Mesendoderm (in vitro differentiated cells): ENCODE measurements at regions not wholly inside any gene's neighbourhood (a gene's known extent, or its start where the extent isn't known, plus 50 kb on each side); places are given as distances from the start of the nearest gene placed in this dataset.
"Not testable (repeated sequence)": the region's sequence is repeated elsewhere in the genome, so short reads cannot be mapped to it uniquely, and the experiment has no call there.

Experiments used
- DNase-seq: peaks from one replicate; pipeline ENCODE4 v3.0.0; 2013
- H2AK5ac ChIP-seq: 2 replicates; pipeline ENCODE4 v1.6.1; 2013; ENCODE audit warnings: low read length, inconsistent platforms
- H2BK120ac ChIP-seq: 2 replicates; pipeline ENCODE4 v1.6.1; 2013; ENCODE audit warnings: low read depth, mild to moderate bottlenecking, low read length, moderate library complexity, mixed read lengths
- H2BK15ac ChIP-seq: replicated peaks from 2 replicates; pipeline ENCODE4 v1.6.1; 2013; ENCODE audit warnings: low read depth, mild to moderate bottlenecking, moderate library complexity
- H2BK5ac ChIP-seq: 2 replicates; pipeline ENCODE4 v1.6.1; 2013; ENCODE audit warnings: low read length, inconsistent platforms
- H3K18ac ChIP-seq: 2 replicates; pipeline ENCODE4 v1.6.1; 2013; ENCODE audit warnings: mild to moderate bottlenecking, low read length, mixed read lengths
- H3K23ac ChIP-seq: one replicate; pipeline ENCODE4 v1.6.1; 2013; ENCODE audit warnings: low read length
- H3K27ac ChIP-seq: 2 replicates; pipeline ENCODE4 v1.5.1; 2013; ENCODE audit warnings: low read depth, mild to moderate bottlenecking, inconsistent platforms, low read length, moderate library complexity
- H3K27me3 ChIP-seq: 2 replicates; pipeline ENCODE4 v1.6.1; 2013; ENCODE audit warnings: low read length, control low read depth, mild to moderate bottlenecking, inconsistent platforms; ENCODE audit not compliant: insufficient read depth, poor library complexity
- H3K36me3 ChIP-seq: 2 replicates; pipeline ENCODE4 v1.6.1; 2013; ENCODE audit warnings: low read length, inconsistent platforms; ENCODE audit not compliant: control insufficient read depth, insufficient read depth
- H3K4ac ChIP-seq: one replicate; pipeline ENCODE4 v1.6.1; 2013; ENCODE audit warnings: low read depth, mild to moderate bottlenecking, low read length, moderate library complexity
- H3K4me1 ChIP-seq: 2 replicates; pipeline ENCODE4 v1.6.1; 2013; ENCODE audit warnings: low read depth, low read length, inconsistent platforms; ENCODE audit not compliant: control insufficient read depth
- H3K4me2 ChIP-seq: 2 replicates; pipeline ENCODE4 v1.6.1; 2013; ENCODE audit warnings: low read length
- H3K4me3 ChIP-seq: 2 replicates; pipeline ENCODE4 v1.5.1; 2013; ENCODE audit warnings: mild to moderate bottlenecking, low read length
- H3K56ac ChIP-seq: one replicate; pipeline ENCODE4 v1.6.1; 2013; ENCODE audit warnings: low read length
- H3K79me1 ChIP-seq: 2 replicates; pipeline ENCODE4 v1.6.1; 2013; ENCODE audit warnings: low read length, inconsistent platforms
- H3K79me2 ChIP-seq: 2 replicates; pipeline ENCODE4 v1.6.1; 2013; ENCODE audit warnings: mild to moderate bottlenecking, low read length; ENCODE audit not compliant: control insufficient read depth, insufficient read depth
- H3K9ac ChIP-seq: 2 replicates; pipeline ENCODE4 v1.6.1; 2013; ENCODE audit warnings: low read length, inconsistent platforms
- H4K5ac ChIP-seq: one replicate; pipeline ENCODE4 v1.6.1; 2013; ENCODE audit warnings: low read length
- H4K8ac ChIP-seq: one replicate; pipeline ENCODE4 v1.6.1; 2013; ENCODE audit warnings: low read depth, mild to moderate bottlenecking, control low read depth, low read length, moderate library complexity
- WGBS: extraction: QIAGEN DNeasy Blood & Tissue Kit; methylation state at CpG from one replicate; pipeline ENCODE4 v1.1.7; 2013; ENCODE audit warnings: low lambda C conversion rate, missing lambda C conversion rate; ENCODE audit not compliant: insufficient coverage; ENCODE audit errors: extremely low coverage; 5-methylcytosine and 5-hydroxymethylcytosine counted together

GRCh38 chr14:49031710-49032109 is 554.5 kb downstream of the RPS29 start:
- not testable (repeated sequence) for H2AK5ac ChIP-seq, H2BK15ac ChIP-seq, H3K56ac ChIP-seq, H3K27me3 ChIP-seq, H3K36me3 ChIP-seq, H3K9ac ChIP-seq, H3K4me2 ChIP-seq, H4K5ac ChIP-seq, H2BK5ac ChIP-seq, H3K23ac ChIP-seq, H2BK120ac ChIP-seq, H4K8ac ChIP-seq, H3K4ac ChIP-seq, H3K4me1 ChIP-seq, H3K79me1 ChIP-seq, DNase-seq, H3K18ac ChIP-seq, H3K27ac ChIP-seq, H3K79me2 ChIP-seq, H3K4me3 ChIP-seq
- no CpG with 5 or more reads among the region's 6 CpGs for WGBS

GRCh38 chr14:49019467-49020115 is 566.6 kb downstream of the RPS29 start:
- Histone ChIP-seq H3K4me1 (no peaks in the 10 kb centered on the region), H3K27me3 (no peaks in the 10 kb centered on the region), H3K56ac (no peak overlapping the region), H3K36me3 (no peaks in the 10 kb centered on the region), H2BK120ac (no peak overlapping the region), H2BK5ac (no peak overlapping the region), H3K9ac (no peak overlapping the region), H3K23ac (no peak overlapping the region), H3K27ac (no peak overlapping the region), H3K4ac (no peak overlapping the region), H3K4me2 (no peak overlapping the region), H3K79me1 (no peaks in the 10 kb centered on the region), H2AK5ac (no peak overlapping the region), H4K8ac (no peak overlapping the region), H4K5ac (no peak overlapping the region), H2BK15ac (no peak overlapping the region), H3K4me3 (no peak overlapping the region), H3K79me2 (no peaks in the 10 kb centered on the region), H3K18ac (no peak overlapping the region)
- WGBS, result no CpG with 5 or more reads among the region's 1 CpG
- no peak for DNase-seq

- no peak overlapping the region for H3K18ac ChIP-seq
- no peak overlapping the region for H3K4ac ChIP-seq
- no peak overlapping the region for H3K4me3 ChIP-seq
- no peak overlapping the region for H3K23ac ChIP-seq
- H4K8ac ChIP-seq, result no peak overlapping the region
- no peak overlapping the region for H3K27ac ChIP-seq
- no peak overlapping the region for H3K4me2 ChIP-seq
- WGBS, result no CpG with 5 or more reads among the region's 5 CpGs
- H2BK5ac ChIP-seq, result no peak overlapping the region
- H3K27me3 ChIP-seq, result no peaks in the 10 kb centered on the region
- H3K79me2 ChIP-seq, result no peaks in the 10 kb centered on the region
- H3K4me1 ChIP-seq, result no peaks in the 10 kb centered on the region
- no peak overlapping the region for H2BK120ac ChIP-seq
- no peak overlapping the region for H3K56ac ChIP-seq
- no peak overlapping the region for H4K5ac ChIP-seq
- H2BK15ac ChIP-seq, result no peak overlapping the region
- H3K79me1 ChIP-seq, result no peaks in the 10 kb centered on the region
- H2AK5ac ChIP-seq, result no peak overlapping the region
- H3K9ac ChIP-seq, result no peak overlapping the region
- no peak for DNase-seq
- H3K36me3 ChIP-seq, result no peaks in the 10 kb centered on the region
Observed at GRCh38 chr14:49017447-49017846, 568.7 kb downstream of the RPS29 start.

- H2BK15ac ChIP-seq, result no peak overlapping the region
- no peak overlapping the region for H3K4me3 ChIP-seq
- H2BK120ac ChIP-seq, result no peak overlapping the region
- H3K27ac ChIP-seq, result no peak overlapping the region
- no peak overlapping the region for H2AK5ac ChIP-seq
- H3K27me3 ChIP-seq, result no peaks in the 10 kb centered on the region
- no peaks in the 10 kb centered on the region for H3K4me1 ChIP-seq
- no peak overlapping the region for H4K5ac ChIP-seq
- H3K23ac ChIP-seq, result no peak overlapping the region
- no peaks in the 10 kb centered on the region for H3K79me1 ChIP-seq
- no peak overlapping the region for H3K56ac ChIP-seq
- WGBS, result no CpG with 5 or more reads among the region's 2 CpGs
- H3K4me2 ChIP-seq, result no peak overlapping the region
- H2BK5ac ChIP-seq, result no peak overlapping the region
- no peak for DNase-seq
- H4K8ac ChIP-seq, result no peak overlapping the region
- H3K36me3 ChIP-seq, result no peaks in the 10 kb centered on the region
- H3K79me2 ChIP-seq, result no peaks in the 10 kb centered on the region
- no peak overlapping the region for H3K4ac ChIP-seq
- H3K9ac ChIP-seq, result no peak overlapping the region
- H3K18ac ChIP-seq, result no peak overlapping the region
Observed at GRCh38 chr14:49016381-49016780, 569.8 kb downstream of the RPS29 start.

DNA sequence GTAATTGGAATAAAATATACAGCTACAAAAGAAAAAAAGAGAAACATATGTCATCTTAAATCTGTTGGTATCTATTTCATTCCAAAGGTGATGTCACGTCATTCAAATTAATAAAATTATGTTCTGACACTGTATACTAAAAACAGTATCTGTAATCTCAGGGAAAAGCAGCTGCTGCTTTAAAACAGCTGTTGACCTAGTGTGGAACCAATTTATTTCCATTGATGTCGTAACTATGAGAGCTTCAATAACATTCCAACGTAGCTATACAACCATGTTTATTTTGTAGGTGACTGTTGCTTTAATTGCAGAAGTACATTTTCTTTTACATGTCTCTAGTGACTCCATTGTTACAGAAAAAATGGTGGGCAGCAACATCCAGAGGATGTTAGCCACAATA is 571.7 kb downstream of the RPS29 start:
- no CpG with 5 or more reads among the region's 3 CpGs for WGBS
- Histone ChIP-seq H4K5ac (no peak overlapping the region), H3K18ac (no peak overlapping the region), H2BK15ac (no peak overlapping the region), H3K79me2 (no peaks in the 10 kb centered on the region), H3K23ac (no peak overlapping the region), H3K4me2 (no peak overlapping the region), H3K36me3 (no peaks in the 10 kb centered on the region), H3K56ac (no peak overlapping the region), H2AK5ac (no peak overlapping the region), H4K8ac (no peak overlapping the region), H3K4ac (no peak overlapping the region), H2BK120ac (no peak overlapping the region), H3K27ac (no peak overlapping the region), H3K9ac (no peak overlapping the region), H3K27me3 (no peaks in the 10 kb centered on the region), H3K4me1 (no peaks in the 10 kb centered on the region), H2BK5ac (no peak overlapping the region), H3K79me1 (no peaks in the 10 kb centered on the region), H3K4me3 (no peak overlapping the region)
- no peak for DNase-seq

- no peaks in the 10 kb centered on the region for H3K4me1 ChIP-seq
- H3K27me3 ChIP-seq, result no peaks in the 10 kb centered on the region
- no peak overlapping the region for H2AK5ac ChIP-seq
- H3K79me2 ChIP-seq, result no peaks in the 10 kb centered on the region
- no peak for DNase-seq
- no peak overlapping the region for H4K8ac ChIP-seq
- H2BK5ac ChIP-seq, result no peak overlapping the region
- no peak overlapping the region for H3K27ac ChIP-seq
- no peak overlapping the region for H3K56ac ChIP-seq
- H4K5ac ChIP-seq, result no peak overlapping the region
- WGBS, result no CpG with 5 or more reads among the region's 3 CpGs
- H3K9ac ChIP-seq, result no peak overlapping the region
- no peak overlapping the region for H3K4me3 ChIP-seq
- H2BK15ac ChIP-seq, result no peak overlapping the region
- no peak overlapping the region for H2BK120ac ChIP-seq
- no peaks in the 10 kb centered on the region for H3K36me3 ChIP-seq
- no peak overlapping the region for H3K4me2 ChIP-seq
- no peaks in the 10 kb centered on the region for H3K79me1 ChIP-seq
- H3K23ac ChIP-seq, result no peak overlapping the region
- H3K4ac ChIP-seq, result no peak overlapping the region
- no peak overlapping the region for H3K18ac ChIP-seq
Observed at GRCh38 chr14:49008363-49008762, 577.8 kb downstream of the RPS29 start.
